Smooth muscle cell (in vitro differentiated cells): ENCODE measurements at regions not wholly inside any gene's neighbourhood (a gene's known extent, or its start where the extent isn't known, plus 50 kb on each side); places are given as distances from the start of the nearest gene placed in this dataset.

ENCODE experiments used
- DNase-seq: peaks from one replicate; lab custom pipeline; 2025; ENCODE audit not compliant: unreplicated experiment; lab: John Stamatoyannopoulos, UW
- H2AFZ ChIP-seq: fragments of 200-600 bp; sonication (generic); 2 replicates; pipeline ENCODE4 v1.6.0; 2016; ENCODE audit warnings: antibody characterized with exemption, low read depth, mild to moderate bottlenecking
- H3F3A ChIP-seq: fragments of 200-600 bp; sonication (generic); 2 replicates; pipeline ENCODE4 v1.6.0; 2017; ENCODE audit warnings: antibody characterized with exemption, low read depth
- H3K27ac ChIP-seq: fragments of 200-600 bp; sonication (generic); 2 replicates; pipeline ENCODE4 v1.5.1; 2016; ENCODE audit warnings: low read depth, mild to moderate bottlenecking
- H3K27me3 ChIP-seq: fragments of 200-600 bp; sonication (generic); 2 replicates; pipeline ENCODE4 v1.6.1; 2016; ENCODE audit warnings: low read depth, mild to moderate bottlenecking
- H3K36me3 ChIP-seq: fragments of 200-600 bp; sonication (generic); 2 replicates; pipeline ENCODE4 v1.5.1; 2016; ENCODE audit warnings: low read depth
- H3K4me1 ChIP-seq: fragments of 200-600 bp; sonication (generic); 2 replicates; pipeline ENCODE4 v1.5.1; 2016; ENCODE audit warnings: low read depth
- H3K4me2 ChIP-seq: fragments of 200-600 bp; sonication (generic); 2 replicates; pipeline ENCODE4 v1.6.0; 2016; ENCODE audit warnings: mild to moderate bottlenecking
- H3K4me3 ChIP-seq: fragments of 200-600 bp; sonication (generic); 2 replicates; pipeline ENCODE4 v1.5.1; 2016; ENCODE audit warnings: mild to moderate bottlenecking
- H3K79me2 ChIP-seq: fragments of 200-600 bp; sonication (generic); 2 replicates; pipeline ENCODE4 v1.6.0; 2016; ENCODE audit warnings: low read depth, mild to moderate bottlenecking
- H3K9ac ChIP-seq: fragments of 200-600 bp; sonication (generic); 2 replicates; pipeline ENCODE4 v1.6.0; 2016; ENCODE audit warnings: low read depth
- H3K9me3 ChIP-seq: fragments of 200-600 bp; sonication (generic); replicated peaks from 2 replicates; pipeline ENCODE4 v1.5.1; 2016; ENCODE audit warnings: low read depth
- H4K20me1 ChIP-seq: fragments of 200-600 bp; sonication (generic); 2 replicates; pipeline ENCODE4 v1.6.0; 2016; ENCODE audit warnings: low read depth
- CTCF ChIP-seq: fragments of 200-600 bp; sonication (generic); IDR thresholded peaks from 2 replicates; pipeline ENCODE4 v1.5.1; 2017; ENCODE audit warnings: borderline replicate concordance, mild to moderate bottlenecking, antibody characterized with exemption; ENCODE audit not compliant: insufficient read depth, poor library complexity, severe bottlenecking
- WGBS: methylation state at CpG from one replicate; pipeline ENCODE4 v1.1.7; 2016; ENCODE audit warnings: low lambda C conversion rate; 5-methylcytosine and 5-hydroxymethylcytosine counted together

GRCh38 chr15:24819680-24820079, 135.1 kb upstream of the SNRPN start:
- 76% methylated on average over 2 of the region's 2 CpGs for WGBS
- TF ChIP-seq CTCF, result no peak
- Histone ChIP-seq H3K36me3 (no peaks in the 10 kb centered on the region), H3K27me3 (no peaks in the 10 kb centered on the region), H3K4me2 (no peak overlapping the region), H3K9ac (no peak overlapping the region), H3K4me3 (no peak overlapping the region), H4K20me1 (no peaks in the 10 kb centered on the region), H3K9me3 (no peaks in the 10 kb centered on the region), H3K4me1 (peaks cover 13% of the 10 kb centered on the region), H3K79me2 (no peaks in the 10 kb centered on the region), H3K27ac (no peak overlapping the region), H2AFZ (no peak overlapping the region), H3F3A (no peaks in the 10 kb centered on the region)
- DNase-seq, result no peak

DNA sequence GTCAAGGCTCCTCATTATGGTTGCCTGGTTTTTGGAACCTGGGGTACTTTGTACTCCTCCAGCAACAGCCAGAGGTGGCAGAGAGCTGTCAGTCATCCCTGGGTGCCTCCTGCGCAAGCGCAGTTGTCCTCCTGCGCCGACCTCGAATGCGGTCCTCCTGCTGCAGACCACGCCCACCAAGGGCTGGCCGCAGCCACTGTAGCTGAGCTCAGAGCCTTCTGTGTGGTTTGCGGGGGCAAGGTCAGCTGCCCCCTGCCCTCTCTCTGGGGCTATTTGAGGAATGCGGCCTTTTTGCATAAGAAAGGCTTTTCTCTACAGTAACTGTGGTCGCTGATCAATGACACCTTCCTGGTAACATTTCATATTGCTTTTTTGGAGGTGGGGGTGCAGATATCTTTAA, 131.3 kb upstream of the SNRPN start:
- no peaks in the 10 kb centered on the region for H3K36me3 ChIP-seq
- no peak for TF ChIP-seq CTCF
- H3F3A ChIP-seq, result no peaks in the 10 kb centered on the region
- H2AFZ ChIP-seq, result peak overlapping the region; percentile 94
- no peak overlapping the region for H3K27ac ChIP-seq
- WGBS, result 30% methylated on average over 11 of the region's 11 CpGs
- no peak for DNase-seq
- H3K4me2 ChIP-seq, result peak overlapping the region; percentile 80
- H3K4me3 ChIP-seq, result peak overlapping the region; percentile 45
- no peaks in the 10 kb centered on the region for H3K9me3 ChIP-seq
- no peaks in the 10 kb centered on the region for H4K20me1 ChIP-seq
- H3K27me3 ChIP-seq, result no peaks in the 10 kb centered on the region
- H3K9ac ChIP-seq, result no peak overlapping the region
- peaks cover 13% of the 10 kb centered on the region for H3K4me1 ChIP-seq
- H3K79me2 ChIP-seq, result no peaks in the 10 kb centered on the region

DNA sequence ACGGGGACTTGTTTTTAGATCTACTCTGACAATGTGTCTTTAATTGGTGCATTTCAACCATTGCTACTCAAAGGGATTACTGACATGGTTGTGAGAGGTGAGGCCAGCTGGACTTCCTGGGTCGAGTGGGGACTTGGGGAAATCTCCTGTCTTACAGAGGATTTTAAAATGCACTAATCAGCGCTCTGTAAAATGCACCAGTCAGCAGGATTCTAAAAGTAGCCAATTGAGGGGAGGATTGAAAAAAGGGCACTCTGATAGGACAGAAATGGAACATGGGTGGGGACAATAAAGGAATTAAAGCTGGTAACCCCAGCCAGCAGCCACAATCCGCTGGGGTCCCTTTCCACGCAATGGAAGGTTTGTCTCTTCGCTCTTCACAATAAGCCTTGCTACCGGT, 122.5 kb upstream of the SNRPN start:
- H3K36me3 ChIP-seq, result no peaks in the 10 kb centered on the region
- H3F3A ChIP-seq, result no peaks in the 10 kb centered on the region
- no peak overlapping the region for H3K4me2 ChIP-seq
- no peaks in the 10 kb centered on the region for H3K79me2 ChIP-seq
- H3K4me1 ChIP-seq, result no peaks in the 10 kb centered on the region
- H3K9ac ChIP-seq, result no peak overlapping the region
- H4K20me1 ChIP-seq, result no peaks in the 10 kb centered on the region
- no peak overlapping the region for H2AFZ ChIP-seq
- DNase-seq, result no peak
- H3K9me3 ChIP-seq, result no peaks in the 10 kb centered on the region
- H3K27ac ChIP-seq, result no peak overlapping the region
- 84% methylated on average over 7 of the region's 7 CpGs for WGBS
- H3K4me3 ChIP-seq, result no peak overlapping the region
- TF ChIP-seq CTCF, result no peak
- H3K27me3 ChIP-seq, result no peaks in the 10 kb centered on the region

- no peak for DNase-seq
- H3K4me3 ChIP-seq, result no peak overlapping the region
- H3K79me2 ChIP-seq, result no peaks in the 10 kb centered on the region
- H3K4me2 ChIP-seq, result no peak overlapping the region
- no peaks in the 10 kb centered on the region for H3F3A ChIP-seq
- no peak overlapping the region for H3K27ac ChIP-seq
- no peaks in the 10 kb centered on the region for H3K27me3 ChIP-seq
- no peaks in the 10 kb centered on the region for H4K20me1 ChIP-seq
- no peaks in the 10 kb centered on the region for H3K36me3 ChIP-seq
- WGBS, result 67% methylated on average over 1 of the region's 1 CpG
- no peaks in the 10 kb centered on the region for H3K4me1 ChIP-seq
- H2AFZ ChIP-seq, result no peak overlapping the region
- TF ChIP-seq CTCF, result no peak
- H3K9me3 ChIP-seq, result no peaks in the 10 kb centered on the region
- no peak overlapping the region for H3K9ac ChIP-seq
Measured at GRCh38 chr15:24835301-24835700, 119.5 kb upstream of the SNRPN start.
